ENCODE measurements at regions not wholly inside any gene's neighbourhood (a gene's known extent, or its start where the extent isn't known, plus 50 kb on each side); places are given as distances from the start of the nearest gene placed in this dataset.
"Not testable (repeated sequence)": the region's sequence is repeated elsewhere in the genome, so short reads cannot be mapped to it uniquely, and the experiment has no call there.

DNA sequence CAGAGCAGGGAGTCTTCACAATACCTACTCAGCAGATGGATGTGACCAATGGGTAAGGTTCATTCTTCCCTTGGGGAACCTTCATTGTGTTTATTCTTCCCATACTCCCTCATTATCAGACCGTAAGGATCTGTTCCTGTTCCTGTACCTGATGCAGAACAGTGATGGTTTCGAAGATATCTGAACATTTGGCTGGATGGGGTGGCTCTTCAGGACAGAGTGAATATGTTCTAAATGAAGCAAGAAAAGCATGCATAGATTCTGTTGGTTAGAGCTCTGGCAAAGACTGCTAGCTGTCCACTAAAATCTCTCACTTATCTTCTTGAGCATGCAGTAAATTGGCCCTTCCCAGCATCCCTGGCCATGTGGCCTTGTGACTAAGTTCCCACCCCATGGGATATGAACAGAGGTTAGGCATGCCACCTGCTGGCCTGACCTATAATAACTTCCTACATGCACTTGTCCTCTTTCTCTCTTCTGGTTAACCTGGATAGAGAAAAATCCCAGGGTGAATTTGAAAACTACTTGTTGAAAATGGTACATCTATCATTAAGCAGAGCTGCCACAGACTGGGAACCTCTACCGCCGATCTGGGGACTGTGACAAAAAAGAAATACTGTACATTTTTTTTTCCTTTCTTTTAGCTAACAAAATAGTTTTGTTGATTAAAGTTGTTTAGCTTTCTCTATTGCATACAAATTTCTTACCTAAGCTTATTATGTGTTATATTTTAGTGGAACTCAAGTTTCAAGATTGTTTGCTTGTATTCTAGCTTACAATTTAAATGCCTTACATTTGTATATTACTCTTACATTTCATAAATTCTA lies 60.0 kb upstream of the BANK1 start:
- peak; percentile 4 for DNase-seq

DNA sequence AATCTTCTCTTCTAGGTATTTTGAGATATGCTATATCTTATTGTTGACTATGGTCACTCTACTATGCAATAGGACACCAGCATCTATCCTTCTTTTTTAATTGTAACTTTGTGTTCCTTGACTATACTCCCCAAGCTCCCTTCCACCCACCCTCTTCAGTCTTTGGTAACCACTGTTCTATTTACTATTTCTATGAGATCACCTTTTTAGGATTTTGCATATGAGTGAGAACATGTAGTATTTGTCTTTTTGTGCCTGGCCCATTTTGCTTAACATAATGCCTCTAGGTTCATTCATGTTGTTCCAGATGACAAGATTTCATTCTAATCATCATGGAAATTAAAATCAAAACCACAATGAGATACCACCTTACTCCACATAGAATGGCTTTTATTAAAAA lies 63.3 kb upstream of the BANK1 start:
- no peak for DNase-seq

DNA sequence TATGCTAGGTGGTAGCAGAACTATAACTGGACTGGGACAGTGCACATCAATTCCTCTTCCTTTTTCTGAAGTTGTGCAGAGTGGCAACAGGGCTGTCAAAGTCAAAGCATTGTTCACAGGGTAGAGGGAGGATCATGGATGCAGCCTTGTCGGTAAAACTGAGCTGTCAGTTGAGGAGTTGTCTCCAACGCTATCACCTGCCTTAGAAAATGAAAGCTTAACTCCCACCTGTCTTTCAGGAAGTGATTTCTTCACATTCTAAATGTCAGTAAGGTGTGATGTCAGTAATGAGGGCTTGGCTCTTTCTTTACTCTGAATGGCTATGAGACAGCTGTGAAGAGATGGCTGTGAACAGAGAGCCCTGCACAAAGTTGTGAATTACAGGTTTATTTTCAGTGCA lies 66.4 kb upstream of the BANK1 start:
- no peak for DNase-seq

DNA sequence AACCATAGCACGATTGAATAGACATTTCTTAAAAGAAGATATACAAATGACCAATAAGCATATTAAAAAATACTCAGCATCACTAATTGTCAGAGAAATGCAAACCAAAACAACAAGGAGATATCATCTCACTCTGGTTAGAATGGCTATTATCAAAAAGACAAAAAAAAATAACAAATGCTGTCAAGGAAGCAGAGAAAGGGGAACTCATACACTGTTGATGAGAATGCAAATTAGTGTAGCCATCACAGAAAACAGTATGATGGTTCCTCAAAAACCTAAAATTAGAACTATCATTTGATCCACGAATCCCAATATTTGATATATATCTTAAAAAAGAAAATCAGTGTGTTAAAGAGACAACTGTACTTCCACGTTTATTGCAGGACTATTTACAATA lies 71.7 kb upstream of the BANK1 start:
- no peak for DNase-seq

DNA sequence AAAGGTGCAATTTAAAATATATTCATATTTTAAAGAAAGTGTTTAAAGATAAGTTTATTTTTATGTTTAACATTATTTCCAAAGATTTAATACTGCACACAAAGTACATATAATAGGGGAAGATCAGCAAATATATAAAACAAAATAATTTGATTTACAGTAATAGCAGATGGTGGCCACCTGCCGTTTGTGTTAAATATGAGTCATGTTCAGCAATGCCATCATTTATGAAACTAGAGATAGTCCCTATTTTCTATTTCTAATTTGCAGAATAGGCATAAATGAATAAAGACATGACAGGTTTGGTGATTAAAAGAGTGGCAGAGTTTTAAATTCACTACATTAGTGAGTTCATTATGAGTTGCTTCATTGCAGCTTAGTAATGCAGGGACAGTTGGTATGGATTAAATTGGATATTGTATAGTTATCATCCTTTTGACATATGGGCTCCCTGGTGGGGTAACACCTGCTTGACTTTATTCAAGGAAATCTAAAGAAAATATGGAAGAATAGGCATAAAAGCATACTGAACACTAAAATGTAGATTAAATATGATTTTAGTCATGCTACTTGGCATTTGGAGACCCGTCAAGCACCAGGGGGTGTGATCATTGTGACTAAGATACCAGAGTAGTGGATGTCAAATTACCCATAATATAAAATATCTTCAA lies 78.8 kb upstream of the BANK1 start:
- no peak for DNase-seq

DNA sequence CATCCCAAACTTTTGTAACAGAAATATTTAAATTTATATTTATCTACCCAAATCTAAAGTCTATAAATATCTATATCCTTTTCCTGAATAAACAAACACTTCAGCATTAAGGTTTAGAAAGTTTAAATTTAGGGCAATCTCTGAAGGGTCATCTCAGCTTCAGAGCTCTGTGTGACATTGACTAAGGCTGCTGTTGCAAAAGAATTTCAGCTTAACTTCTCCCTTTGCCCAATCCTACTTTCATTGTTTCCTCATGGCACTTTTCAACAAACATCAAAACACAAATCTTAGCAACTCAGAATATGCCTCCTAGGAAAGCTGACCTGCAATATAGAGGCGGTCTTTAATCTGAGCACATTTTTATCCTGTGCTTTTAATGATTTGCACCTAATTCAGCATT lies 79.7 kb upstream of the BANK1 start:
- no peak for DNase-seq

DNA sequence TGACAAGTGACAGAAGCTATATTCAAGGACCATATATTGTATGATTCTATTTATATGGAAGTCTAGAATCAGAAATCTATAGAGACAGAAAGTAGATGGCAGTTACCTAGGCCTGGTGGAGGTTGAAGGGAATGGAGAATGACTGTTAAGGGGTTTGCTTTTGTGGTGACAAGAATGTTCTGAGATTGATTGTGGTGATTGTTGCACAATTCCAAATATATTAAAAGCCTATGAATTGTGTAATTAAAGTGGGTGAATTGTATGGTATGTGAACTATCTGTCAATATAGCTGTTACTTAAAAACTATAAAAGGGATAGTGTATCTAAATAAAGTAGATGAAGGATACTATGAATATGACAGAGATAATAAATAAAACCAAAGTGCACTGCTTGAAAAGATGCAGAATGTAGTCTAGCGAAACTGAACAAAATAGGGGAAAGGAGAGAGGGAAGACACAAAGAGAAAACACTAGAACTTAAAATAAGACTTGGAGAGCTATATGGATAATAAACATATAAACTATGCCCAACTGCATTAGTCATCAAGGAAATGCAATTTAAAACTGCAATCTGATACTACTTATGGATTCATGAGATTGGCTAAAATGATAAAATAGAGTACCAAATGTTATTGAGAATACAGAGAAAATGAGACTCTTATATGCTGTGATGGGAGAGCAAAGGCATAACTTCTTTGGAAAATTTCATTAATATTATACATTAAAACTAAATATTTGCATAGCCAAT lies 82.1 kb upstream of the BANK1 start:
- no peak for DNase-seq

DNA sequence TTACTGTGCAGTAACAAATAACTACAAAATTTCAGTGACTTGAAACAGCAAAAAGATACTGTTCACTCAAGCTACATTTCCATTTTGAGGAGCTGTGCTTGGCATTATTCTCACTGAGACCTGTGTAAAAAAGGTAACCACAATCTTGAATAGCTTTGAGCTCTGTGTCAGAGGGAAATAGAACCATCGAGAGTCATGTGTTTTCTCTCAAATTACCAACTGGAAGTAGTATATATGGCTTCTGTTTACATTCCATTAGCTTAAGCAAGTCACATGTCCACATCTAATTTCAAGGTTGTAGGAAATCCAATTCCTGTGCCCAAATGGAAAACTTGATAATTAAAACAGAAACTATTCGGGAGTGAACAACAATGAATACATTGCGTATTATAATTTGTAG lies 82.9 kb upstream of the BANK1 start:
- no peak for DNase-seq

DNA sequence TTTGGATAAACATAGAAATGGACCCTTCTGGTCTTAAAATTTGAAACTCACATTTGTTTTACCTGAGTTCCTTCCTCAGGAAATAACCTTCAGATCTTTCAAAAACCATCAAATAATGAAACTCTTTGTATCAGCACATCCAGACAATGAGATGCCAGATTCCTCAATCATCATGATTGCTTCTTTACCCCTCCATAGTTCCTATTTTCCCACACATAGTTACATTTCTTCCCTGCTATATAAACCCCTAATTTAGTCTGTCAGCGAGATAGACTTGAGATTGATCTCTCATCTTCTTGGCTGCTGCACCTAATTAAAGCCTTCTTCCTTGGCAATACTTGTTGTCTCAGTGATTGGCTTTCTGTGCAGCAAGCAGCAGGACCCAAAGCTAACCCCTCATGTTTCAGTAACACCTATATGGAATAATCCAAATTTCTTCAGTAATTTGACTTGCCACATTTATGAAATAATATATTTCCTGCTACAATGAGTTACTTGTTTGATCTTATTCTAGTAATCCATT lies 83.9 kb upstream of the BANK1 start:
- no peak for DNase-seq

DNA sequence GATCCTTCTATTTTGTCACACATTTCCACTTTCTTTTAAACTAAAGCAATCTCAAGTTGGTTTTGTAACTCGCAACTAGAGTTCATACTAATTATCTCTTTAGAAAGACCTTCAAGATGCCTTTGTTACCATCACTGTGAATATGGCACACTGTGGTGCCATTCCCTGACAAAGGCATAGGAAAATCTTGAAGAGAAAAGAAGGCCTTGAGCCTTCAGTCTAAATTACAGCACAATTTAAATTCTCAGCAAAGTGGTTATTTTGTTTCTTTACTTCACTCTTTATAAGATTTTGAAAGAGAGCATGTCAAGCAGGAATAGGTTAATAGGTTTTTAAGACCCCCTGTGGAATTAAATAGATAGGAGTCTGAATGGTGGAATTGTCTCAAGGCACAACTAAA lies 89.0 kb upstream of the BANK1 start:
- no peak for DNase-seq

DNA sequence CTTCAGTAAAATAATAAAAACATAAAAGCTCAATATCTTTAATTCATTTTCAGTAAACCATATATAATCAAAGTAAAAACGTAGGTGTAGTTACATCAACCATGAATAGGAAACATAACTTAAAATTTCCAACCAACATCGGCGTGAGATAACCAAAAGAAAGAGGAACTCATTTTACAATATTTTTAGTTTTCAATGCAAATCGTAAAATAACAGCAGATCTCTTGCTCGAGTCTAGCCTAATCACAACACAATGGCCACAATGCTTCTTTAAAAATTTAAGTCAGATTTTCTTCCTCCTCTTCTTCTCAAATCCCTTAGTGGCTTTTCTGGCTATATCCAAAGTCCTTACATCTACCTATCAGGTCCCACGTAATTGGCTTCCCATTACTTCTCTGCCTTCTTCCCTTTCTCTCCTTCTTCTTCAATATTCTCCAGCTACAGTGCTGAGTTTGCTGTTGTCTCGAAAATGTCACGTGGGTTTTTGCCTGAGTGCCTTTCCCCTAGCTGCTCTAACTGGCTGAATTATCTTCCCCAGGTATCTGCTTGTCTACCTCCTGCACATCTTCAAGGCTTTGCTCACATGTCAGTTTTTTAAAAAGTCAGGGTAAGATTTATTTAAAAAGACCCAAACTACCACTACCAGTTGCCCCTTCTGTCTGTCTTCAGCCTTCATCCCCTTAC lies 90.9 kb upstream of the BANK1 start:
- DNase-seq = no peak

DNA sequence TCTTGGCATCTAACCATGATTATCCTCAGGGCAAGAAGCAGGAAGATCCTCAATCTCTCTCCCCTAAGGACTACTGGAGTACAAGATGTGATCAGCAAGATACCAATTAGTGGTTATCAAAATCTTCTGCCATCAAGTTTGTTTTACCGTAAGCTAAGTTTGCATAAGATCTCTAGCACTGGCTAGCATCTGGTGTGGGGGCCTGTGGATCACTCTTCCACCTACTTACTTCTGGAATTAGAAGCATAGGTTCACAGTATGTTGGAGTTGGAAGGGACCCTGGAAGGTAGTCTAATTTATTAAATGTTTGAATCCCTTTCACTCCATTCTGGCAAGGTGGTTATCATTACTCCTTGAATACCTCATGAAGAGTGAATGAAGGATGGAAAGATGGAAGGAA lies 93.3 kb upstream of the BANK1 start:
- no peak for DNase-seq

DNA sequence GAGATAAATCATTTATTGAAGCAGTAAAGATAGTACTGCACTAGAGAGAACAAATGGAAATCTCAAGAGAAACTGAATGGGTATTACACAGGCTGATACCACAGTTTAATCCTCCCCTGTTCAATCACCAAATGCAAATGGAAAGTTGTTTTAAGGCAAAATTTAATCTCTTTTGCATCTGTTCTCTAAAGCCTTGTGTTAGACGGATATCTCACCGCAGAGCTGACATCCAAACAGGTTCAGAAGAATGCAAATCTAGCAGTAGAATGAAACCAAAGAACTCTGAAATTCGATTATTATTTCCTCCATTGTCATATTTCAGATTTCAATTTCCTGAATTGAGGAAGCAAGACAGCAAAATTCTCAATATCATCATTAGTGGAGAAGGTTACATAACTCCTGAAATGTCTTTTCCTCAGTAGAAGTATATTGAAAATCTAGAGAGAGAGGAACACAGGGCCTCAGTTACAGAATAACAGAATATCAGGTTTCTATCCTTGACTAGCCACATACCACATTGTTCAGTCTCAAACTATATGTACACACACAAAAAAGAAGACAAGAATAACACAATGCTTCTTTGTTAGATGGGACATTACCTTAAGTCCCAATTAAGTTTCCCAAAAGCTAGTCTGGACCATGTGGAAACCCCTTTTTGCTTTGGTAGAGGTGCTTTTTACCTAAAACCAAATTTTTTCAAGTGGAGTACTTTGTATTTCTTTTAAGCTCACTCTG lies 94.1 kb upstream of the BANK1 start:
- DNase-seq = no peak

DNA sequence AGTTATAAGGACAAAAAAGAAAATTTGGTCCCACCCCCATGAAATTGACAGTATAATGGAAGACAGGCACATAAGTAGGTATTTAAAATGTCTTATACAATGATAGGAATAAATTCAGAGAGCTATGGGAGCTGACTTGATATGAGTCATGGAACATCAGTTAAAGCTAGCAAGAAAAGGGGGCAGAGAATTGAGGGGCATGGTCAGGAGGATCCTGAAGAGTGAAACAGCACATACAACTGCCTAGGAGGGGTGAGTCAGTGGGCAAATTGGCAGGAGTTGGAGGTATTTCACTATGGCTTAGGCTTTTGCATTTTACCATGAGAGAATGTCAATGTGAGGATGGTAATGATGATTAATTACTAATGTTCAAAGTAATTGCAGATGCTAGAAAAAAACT lies 95.4 kb upstream of the BANK1 start:
- no peak for DNase-seq

DNA sequence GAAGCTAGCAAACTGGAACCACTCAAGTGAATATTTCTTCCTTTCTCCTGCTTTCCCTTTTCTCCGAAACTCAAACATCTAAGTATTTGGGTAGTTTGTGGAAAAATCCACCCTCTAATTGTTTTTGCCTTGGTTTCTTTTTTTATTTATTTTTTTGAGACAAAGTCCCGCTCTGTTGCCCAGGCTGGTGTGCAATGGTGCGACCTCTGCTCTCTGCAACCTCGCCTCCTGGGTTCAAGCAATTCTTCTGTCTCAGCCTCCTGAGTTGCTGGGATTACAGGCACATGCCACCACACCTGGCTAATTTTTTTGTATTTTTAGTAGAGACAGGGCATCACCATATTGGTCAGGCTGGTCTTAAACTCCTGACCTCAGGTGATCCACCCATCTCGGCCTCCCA lies 96.1 kb upstream of the BANK1 start:
- DNase-seq = not testable (repeated sequence)

DNA sequence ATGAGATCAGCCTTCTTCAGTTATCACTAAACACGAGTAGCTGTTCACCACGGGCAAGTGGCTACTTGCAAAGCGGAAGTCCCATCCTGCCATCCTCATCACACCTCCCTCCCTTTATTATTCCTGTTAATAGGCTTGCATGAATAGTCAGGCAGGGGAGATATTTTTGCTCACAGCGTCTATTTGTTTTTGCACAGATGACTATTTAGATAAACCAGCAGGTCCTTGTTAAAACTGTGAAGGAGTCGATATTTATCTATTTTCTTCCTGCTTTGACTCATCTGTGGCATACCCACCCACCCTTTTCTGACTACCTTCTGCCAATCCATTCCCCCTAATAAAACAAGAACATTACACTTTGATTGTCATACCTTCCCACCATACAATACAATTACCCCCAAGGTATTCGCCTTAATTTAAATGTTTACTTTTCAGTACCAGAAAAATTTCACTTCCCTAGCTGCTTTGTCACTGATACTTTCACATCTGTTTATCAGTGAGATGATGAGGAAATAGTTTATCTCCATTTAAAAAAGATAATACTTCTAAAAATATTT lies 96.6 kb upstream of the BANK1 start:
- no peak for DNase-seq

DNA sequence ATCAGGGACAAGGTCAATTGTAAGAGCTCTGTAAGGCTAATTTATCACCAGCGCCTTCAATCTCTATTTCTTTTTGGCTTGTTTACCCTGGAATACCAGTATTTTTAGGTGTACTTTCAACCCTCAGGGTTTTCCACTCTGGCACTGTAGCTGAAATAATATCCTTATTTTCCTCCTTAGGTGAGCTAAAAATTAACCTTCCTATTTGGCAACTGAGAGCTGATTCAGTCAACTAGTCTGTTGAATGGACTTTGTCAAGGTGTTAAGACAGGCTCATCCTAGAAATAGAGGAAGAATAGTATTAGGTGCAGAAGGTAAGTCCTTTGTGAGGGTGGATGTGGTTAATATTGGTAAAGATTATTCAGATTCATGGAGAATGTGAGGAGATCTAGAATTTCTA lies 101.3 kb upstream of the BANK1 start:
- DNase-seq = no peak

DNA sequence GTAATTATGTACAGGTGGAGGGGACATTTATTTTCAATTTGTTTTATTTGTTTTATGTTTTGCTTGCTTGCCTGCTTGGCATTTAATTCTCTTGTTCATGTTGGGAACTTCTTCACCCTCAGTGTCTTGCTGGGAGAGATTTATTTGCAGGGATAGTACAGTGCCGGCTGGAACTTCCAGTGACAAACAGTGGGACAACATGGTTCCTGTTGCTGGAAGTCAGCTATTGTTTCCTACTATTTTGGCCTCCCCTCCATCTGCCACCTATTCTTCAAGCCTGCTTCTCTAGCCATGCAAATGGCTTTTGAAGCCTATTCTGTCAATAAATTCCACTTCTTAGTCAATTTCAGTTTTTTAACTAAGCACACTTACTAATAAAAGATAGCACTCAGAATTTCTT lies 105.4 kb upstream of the BANK1 start:
- no peak for DNase-seq

DNA sequence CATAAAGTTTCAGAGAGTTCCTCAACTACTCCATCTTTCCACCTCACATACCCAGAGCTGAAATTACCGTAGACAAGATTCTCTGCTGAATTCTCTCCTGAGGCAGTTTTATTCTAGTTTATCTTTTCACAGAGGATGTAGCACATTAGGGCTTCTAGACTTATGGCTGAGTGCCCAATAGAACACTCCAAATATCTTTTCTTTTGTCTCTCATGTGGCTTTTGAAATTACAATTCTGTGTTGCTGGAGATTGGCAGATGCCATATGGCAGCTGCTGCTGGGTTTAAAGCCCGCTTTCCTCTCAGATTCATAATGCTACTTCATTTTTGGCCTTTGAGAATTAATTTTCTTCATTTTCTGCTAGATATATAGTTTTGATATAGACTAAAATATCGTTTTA lies 107.6 kb upstream of the BANK1 start:
- DNase-seq = no peak

DNA sequence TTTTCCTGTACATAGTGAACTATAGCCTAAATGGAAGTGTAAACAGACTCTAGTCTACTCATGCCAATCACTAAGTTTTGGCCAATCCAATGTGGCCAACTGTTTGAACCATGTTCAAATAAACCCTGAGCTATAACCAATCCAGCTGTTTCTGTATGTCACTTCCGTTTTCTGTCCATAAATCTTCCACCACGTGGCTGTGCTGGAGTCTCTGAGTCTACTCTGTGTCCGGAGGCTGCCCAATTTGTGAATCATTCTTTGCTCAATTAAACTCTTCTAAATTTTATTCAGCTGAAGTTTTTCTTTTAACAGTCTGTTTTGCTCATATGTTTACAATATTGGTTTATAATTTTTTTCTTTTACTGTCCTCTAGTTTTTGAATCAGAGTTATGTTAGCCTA lies 112.3 kb upstream of the BANK1 start:
- DNase-seq = no peak

DNA sequence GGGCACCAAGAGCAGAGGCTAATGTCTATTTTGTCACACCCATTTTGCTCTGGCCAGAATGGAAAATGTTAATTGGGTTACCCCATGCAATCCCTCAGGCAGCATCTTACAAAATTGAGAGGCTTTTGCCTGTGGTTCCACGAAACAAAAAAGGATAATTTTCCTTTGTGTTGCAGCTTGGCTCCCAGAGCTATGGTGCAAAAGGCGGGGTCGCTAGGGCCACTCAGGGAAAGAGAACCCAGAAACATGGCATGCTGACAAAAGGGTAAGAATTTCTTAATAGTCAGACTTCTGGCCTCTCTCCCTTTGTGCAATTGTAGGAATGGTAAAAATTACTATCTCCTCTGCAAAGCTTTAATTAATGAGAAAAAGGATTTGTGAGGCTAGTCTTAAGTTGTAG lies 119.6 kb upstream of the BANK1 start:
- no peak for DNase-seq

DNA sequence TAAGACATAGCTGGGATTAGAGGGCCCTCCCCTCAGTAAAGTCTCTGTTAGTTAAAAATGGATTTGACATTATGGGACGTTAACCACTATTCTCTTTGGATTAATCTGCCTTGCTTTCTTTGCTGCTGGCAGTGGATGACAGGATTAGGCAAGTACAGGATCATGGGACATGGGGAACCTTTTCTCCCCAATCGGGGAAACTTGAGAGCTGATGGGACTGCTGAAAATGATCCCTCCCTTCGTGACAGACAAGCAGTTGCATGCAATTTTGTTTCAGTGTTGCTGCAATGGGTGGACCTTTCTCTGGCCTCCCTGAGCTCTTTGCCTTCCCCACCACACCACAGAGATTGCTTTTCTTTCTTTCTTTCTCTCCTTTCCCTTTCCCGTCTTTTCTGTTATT lies 120.2 kb upstream of the BANK1 start:
- no peak for DNase-seq

All from effector CD8-positive, alpha-beta T cell (primary cell).